Duodenal mucosa (tissue), 2 donors: ENCODE measurements at regions not wholly inside any gene's neighbourhood (a gene's known extent, or its start where the extent isn't known, plus 50 kb on each side); places are given as distances from the start of the nearest gene placed in this dataset.
"Not testable (repeated sequence)": the region's sequence is repeated elsewhere in the genome, so short reads cannot be mapped to it uniquely, and the experiment has no call there.

Experiments
- H3K27ac ChIP-seq: one replicate; pipeline ENCODE4 v1.7.0; 2013; ENCODE audit warnings: low read depth, low read length
- H3K27me3 ChIP-seq, 2 donors: one replicate each; pipeline ENCODE4 v1.7.0; 2013; ENCODE audit warnings: low read length in 2 of 2, control low read depth in 1 of 2; ENCODE audit not compliant: insufficient read depth in 2 of 2, control insufficient read depth in 1 of 2
- H3K36me3 ChIP-seq, 2 donors: one replicate each; pipeline ENCODE4 v1.7.0; 2013; ENCODE audit warnings: low read length in 2 of 2, control low read depth in 1 of 2; ENCODE audit not compliant: insufficient read depth in 2 of 2, control insufficient read depth in 1 of 2
- H3K4me1 ChIP-seq, 2 donors: one replicate each; pipeline ENCODE4 v1.7.0; 2013; ENCODE audit warnings: low read length in 2 of 2, control low read depth in 1 of 2; ENCODE audit not compliant: insufficient read depth in 2 of 2, control insufficient read depth in 1 of 2
- H3K4me3 ChIP-seq, 2 donors: one replicate each; pipeline ENCODE4 v1.7.0; 2013; ENCODE audit warnings: low read length in 2 of 2, low read depth in 1 of 2
- H3K9ac ChIP-seq, 2 donors: one replicate each; pipeline ENCODE4 v1.7.0; 2013; ENCODE audit warnings: low read length in 2 of 2, low read depth in 1 of 2
- H3K9me3 ChIP-seq, 2 donors: one replicate each; pipeline ENCODE4 v1.7.0; 2013; ENCODE audit warnings: low read length in 2 of 2, control low read depth in 1 of 2; ENCODE audit not compliant: control insufficient read depth in 1 of 2

DNA sequence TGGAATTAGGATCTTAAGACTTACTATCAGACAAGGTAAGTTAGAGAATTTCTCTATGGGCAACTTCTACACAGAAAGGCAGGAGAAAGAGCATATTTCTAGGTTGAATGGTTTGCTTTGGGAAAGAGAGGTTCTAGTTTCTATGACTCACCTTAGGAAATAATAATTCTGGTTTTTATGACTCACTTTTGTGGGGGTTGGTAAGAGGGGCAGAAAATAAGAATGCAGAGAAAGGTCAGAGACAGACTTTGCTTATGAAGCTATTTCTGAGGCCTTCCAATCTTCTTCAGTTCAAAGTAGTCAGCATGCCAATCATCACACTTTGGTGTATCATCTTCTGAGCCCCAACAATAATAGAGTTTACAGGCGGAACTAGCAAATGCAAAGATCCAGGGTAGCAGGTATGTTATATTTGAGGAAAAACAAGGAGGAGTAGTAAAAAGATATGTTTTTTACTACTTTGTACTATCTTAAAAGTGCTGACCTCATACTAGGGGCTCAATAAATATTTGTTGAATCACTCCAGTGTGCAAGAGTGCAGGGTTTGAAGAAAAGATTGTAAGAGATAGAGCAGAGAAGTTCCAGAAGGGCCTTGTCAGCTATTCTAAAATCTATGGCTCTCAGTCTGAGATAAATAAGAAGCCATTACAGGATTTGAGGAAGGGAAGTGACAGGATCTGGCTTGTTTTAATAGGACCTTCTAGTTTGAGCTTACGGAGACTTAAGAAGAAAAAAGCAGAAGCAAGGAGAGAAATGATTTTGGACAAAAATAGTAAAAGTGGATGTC lies 56.7 kb upstream of the LRFN5 start:
- Histone ChIP-seq H3K9ac (no peak overlapping the region), H3K27me3 (no peaks in the 10 kb centered on the region), H3K27ac (no peak overlapping the region)

DNA sequence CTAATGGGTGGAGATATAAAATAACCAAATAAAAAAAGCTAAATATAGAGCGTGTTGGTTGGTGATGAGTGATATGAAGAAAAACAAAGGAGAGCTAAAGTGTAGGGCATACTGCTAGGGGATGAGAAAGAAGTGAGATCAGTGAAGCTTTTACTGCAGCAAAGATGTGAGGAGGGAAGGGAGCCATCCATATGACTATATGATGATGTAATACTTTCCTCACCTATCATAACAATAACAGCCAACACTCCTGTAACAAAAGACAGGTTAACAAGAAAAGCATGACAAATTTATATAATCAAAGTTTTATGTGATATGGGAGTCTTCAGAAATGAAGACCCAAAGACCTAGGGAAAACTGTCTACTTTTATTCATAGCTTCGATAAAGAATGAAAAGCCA lies 57.4 kb upstream of the LRFN5 start:
- Histone ChIP-seq H3K9ac (no peak overlapping the region), H3K4me1 (no peaks in the 10 kb centered on the region), H3K27me3 (no peaks in the 10 kb centered on the region), H3K27ac (no peak overlapping the region), H3K9me3 (no peaks in the 10 kb centered on the region), H3K36me3 (no peaks in the 10 kb centered on the region), H3K4me3 (no peak overlapping the region)

More for the DNA sequence above, 56.7 kb upstream of the LRFN5 start:
- no peak overlapping the region for H3K4me3 ChIP-seq
- H3K4me1 ChIP-seq: no peaks in the 10 kb centered on the region
- no peaks in the 10 kb centered on the region for H3K36me3 ChIP-seq
- H3K9me3 ChIP-seq: no peaks in the 10 kb centered on the region

DNA sequence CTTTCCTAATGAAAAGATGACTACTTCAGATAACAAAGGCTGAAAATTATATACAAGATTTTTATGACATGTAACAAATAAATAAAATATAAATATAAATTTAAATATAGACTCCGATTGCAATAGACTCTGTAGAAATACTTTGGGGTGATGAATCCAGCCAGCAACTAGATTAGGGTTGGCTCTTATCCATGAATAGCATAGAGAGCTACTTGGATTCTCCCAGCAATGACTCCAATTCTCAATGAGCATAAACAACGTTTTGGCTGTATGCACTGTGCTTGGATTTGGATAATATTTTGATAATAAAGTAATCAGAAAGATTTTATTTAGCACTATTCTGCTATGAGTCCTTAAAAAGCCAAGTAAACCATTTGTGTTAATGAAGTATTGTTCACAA lies 58.0 kb upstream of the LRFN5 start:
- H3K27me3 ChIP-seq: no peaks in the 10 kb centered on the region
- no peak overlapping the region for H3K9ac ChIP-seq
- no peak overlapping the region for H3K27ac ChIP-seq
- no peaks in the 10 kb centered on the region for H3K9me3 ChIP-seq
- H3K4me1 ChIP-seq: no peaks in the 10 kb centered on the region
- H3K36me3 ChIP-seq: no peaks in the 10 kb centered on the region
- H3K4me3 ChIP-seq: no peak overlapping the region

DNA sequence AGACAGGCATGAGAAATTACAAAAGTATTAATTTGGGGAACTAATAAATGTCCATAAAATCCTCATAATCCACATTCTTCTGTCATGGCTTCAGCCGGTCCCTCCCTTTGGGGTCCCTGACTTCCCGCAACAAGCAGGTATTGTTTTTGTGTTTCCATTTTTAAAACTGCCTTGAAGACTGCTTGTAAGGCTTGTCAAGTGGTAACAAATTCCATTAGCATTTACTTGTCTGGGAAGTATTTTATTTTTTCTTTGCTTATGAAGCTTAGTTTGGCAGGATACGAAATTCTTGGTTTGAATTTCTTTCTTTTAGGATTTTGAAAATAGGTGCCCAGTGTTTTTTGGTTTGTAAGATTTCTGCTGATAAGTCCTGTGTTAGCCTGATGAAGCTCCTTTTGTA lies 65.3 kb upstream of the LRFN5 start:
- H3K36me3 ChIP-seq: no peaks in the 10 kb centered on the region
- no peaks in the 10 kb centered on the region for H3K4me1 ChIP-seq
- H3K27me3 ChIP-seq: no peaks in the 10 kb centered on the region
- no peak overlapping the region for H3K9ac ChIP-seq
- peaks cover 0 to 6% of the 10 kb centered on the region in 2 donors for H3K9me3 ChIP-seq
- H3K27ac ChIP-seq: no peak overlapping the region
- no peak overlapping the region for H3K4me3 ChIP-seq

DNA sequence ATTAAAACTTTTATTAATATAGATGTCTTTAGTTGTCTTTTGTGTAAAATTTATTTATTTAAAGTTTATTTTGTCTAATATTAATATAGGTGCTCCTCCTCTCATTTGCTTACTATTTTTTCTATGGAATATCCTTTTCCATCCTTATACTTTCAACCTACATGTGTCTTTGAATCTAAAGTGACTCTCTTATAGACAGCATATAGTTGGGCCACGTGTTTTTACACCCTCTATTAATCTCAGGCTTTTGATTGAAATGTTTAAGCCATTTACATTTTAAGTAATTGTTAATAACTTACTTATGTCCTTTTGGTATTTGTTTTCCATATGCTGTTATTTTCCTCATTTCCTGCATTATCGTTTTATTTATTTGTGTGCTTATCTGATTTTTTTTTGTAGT lies 74.4 kb upstream of the LRFN5 start:
- H3K9me3 ChIP-seq: no peaks in the 10 kb centered on the region
- H3K9ac ChIP-seq: no peak overlapping the region
- H3K4me1 ChIP-seq: no peaks in the 10 kb centered on the region
- no peaks in the 10 kb centered on the region for H3K36me3 ChIP-seq
- no peak overlapping the region for H3K27ac ChIP-seq
- no peak overlapping the region for H3K4me3 ChIP-seq
- no peaks in the 10 kb centered on the region for H3K27me3 ChIP-seq

DNA sequence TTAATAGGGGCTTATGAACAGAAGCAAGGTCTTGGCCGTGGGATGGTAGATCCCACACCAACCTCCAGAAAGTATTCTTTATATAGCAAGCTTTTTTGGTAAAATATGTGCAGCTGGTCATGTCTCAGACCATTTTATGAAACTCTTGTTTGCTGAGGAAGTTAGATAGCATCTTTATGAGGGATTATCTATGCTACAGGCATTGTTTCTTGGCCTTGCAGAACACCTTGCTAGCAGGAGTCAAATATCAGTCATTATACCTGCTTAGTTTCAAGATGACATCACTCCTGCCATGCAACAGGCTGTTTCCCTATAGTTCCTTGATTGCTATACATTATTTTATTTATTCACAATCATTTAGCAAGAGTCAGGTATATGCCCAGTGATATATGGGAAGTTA lies 84.8 kb upstream of the LRFN5 start:
- Histone ChIP-seq H3K4me1 (no peaks in the 10 kb centered on the region), H3K4me3 (no peak overlapping the region), H3K27me3 (no peaks in the 10 kb centered on the region), H3K9ac (no peak overlapping the region), H3K27ac (no peak overlapping the region), H3K36me3 (no peaks in the 10 kb centered on the region), H3K9me3 (no peaks in the 10 kb centered on the region)

DNA sequence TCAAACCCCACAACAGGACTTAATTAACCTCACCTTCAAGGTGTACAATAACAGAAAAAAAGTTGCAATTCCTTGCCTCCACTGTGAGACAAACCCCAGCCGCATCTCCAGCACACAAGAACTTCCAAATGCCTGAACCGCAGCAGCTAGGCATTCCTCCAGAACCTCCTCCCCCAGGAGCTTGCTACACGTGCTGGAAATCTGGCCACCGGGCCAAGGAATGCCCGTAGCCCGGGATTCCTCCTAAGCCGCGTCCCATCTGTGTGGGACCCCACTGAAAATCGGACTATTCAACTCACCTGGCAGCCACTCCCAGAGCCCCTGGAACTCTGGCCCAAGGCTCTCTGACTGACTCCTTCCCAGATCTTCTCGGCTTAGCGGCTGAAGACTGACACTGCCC lies 88.6 kb upstream of the LRFN5 start:
- not testable (repeated sequence) for H3K4me1 ChIP-seq, H3K27me3 ChIP-seq, H3K9me3 ChIP-seq, H3K36me3 ChIP-seq, H3K4me3 ChIP-seq, H3K9ac ChIP-seq, H3K27ac ChIP-seq

DNA sequence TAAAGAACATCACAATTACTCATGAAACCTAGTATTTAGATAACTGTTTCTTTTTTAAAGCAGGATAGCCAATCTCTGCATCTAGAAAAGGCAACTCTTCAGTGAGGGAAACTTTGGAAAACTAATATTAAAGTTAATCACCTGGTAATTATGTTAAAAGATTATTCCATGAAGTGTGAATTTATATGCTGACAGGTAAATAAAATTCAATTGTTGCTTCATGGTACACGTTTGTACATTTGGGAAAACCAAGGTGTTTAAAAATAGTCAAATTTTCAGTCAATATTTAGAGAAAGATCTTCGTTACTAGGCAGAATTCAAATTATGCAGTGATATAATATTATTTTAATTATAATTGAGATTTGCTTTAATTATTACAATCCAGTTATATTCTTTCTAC lies 100.1 kb upstream of the LRFN5 start:
- Histone ChIP-seq H3K4me1 (no peaks in the 10 kb centered on the region), H3K27me3 (no peaks in the 10 kb centered on the region), H3K4me3 (no peak overlapping the region), H3K27ac (no peak overlapping the region), H3K9ac (no peak overlapping the region), H3K36me3 (no peaks in the 10 kb centered on the region), H3K9me3 (no peaks in the 10 kb centered on the region)

DNA sequence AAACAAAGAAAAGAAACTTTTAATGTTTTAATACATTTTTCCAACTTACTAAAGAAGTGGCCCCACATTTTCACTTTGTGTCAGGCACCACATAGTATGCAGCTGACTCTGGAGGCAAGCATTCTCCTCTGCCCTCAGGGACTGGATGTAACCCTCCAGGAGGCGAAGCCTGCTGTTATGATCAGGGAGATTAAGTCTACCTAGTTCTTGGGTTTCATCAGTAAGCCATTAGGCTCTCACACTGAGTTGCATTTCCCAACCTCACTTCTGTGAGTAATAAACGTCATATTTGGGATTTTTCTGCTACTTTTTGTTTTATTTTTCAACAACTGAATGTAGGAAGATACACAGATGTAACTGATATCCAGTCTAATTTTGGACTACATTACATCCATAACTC lies 101.2 kb upstream of the LRFN5 start:
- Histone ChIP-seq H3K9ac (no peak overlapping the region), H3K4me1 (no peaks in the 10 kb centered on the region), H3K36me3 (no peaks in the 10 kb centered on the region), H3K27ac (no peak overlapping the region), H3K9me3 (no peaks in the 10 kb centered on the region), H3K4me3 (no peak overlapping the region), H3K27me3 (no peaks in the 10 kb centered on the region)

DNA sequence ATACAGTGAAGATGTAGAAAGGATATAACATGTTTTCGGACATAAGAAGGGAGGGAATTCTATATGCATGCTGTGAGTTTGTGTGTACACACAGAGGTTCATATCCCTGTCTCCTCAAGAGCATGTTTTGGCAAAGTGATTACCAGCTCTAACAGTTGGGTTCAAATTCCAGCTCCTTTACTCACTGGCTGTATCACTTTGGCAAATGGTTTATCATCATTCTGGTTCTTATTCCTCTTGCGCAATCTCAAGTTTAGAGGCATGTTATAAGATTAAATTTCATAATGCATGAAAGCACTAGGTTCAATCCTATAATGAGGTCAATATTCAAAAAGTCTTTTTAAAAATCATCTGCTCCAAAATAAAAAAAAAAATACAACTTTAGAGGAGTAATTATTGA lies 107.7 kb upstream of the LRFN5 start:
- H3K36me3 ChIP-seq: no peaks in the 10 kb centered on the region
- H3K27ac ChIP-seq: no peak overlapping the region
- H3K9ac ChIP-seq: no peak overlapping the region
- no peak overlapping the region for H3K4me3 ChIP-seq
- no peaks in the 10 kb centered on the region for H3K9me3 ChIP-seq
- no peaks in the 10 kb centered on the region for H3K27me3 ChIP-seq
- H3K4me1 ChIP-seq: no peaks in the 10 kb centered on the region

DNA sequence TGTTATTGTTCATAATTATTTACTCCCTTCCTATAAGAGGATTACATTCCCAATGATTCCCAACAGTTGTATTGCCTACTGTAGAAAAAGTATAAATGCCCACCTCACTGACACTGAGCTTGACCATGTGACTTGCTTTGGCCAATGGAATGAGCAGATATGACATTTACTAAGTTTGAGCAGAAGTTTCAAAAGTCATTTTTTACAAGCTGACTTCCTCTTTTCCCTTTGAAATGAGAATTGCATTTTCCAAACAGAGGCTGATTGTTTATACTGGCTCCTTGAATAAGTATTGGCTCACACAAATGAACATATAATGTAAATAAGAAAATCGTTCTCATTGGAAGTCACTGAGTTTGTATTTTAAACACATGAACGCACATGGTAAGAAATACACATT lies 116.4 kb upstream of the LRFN5 start:
- H3K27me3 ChIP-seq: no peaks in the 10 kb centered on the region
- H3K27ac ChIP-seq: no peak overlapping the region
- H3K36me3 ChIP-seq: no peaks in the 10 kb centered on the region
- no peaks in the 10 kb centered on the region for H3K4me1 ChIP-seq
- H3K4me3 ChIP-seq: no peak overlapping the region
- no peak overlapping the region for H3K9ac ChIP-seq
- no peaks in the 10 kb centered on the region for H3K9me3 ChIP-seq
